ENCODE measurements at regions not wholly inside any gene's neighbourhood (a gene's known extent, or its start where the extent isn't known, plus 50 kb on each side); places are given as distances from the start of the nearest gene placed in this dataset.

DNA sequence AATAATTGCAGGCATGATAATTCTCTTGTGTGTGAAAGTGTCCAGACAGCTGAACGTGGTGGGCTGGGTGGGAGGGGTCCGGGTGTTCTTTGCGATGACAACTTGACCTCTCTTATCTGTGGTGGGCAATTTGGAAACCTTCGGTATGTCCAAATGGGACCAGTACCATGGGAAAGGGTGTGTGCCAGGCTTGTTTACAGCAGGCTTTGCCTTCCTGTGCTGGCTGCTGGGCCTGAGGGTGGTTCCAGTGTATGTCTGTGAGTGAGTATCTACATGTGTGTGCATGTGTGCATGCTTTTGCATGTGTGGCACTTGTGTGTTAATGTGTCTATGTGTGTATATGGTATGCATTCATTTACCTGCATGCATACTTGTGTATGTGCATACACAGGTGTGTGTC lies 166.4 kb downstream of the GADD45G start (continued):
- TF ChIP-seq, protein P1, sequence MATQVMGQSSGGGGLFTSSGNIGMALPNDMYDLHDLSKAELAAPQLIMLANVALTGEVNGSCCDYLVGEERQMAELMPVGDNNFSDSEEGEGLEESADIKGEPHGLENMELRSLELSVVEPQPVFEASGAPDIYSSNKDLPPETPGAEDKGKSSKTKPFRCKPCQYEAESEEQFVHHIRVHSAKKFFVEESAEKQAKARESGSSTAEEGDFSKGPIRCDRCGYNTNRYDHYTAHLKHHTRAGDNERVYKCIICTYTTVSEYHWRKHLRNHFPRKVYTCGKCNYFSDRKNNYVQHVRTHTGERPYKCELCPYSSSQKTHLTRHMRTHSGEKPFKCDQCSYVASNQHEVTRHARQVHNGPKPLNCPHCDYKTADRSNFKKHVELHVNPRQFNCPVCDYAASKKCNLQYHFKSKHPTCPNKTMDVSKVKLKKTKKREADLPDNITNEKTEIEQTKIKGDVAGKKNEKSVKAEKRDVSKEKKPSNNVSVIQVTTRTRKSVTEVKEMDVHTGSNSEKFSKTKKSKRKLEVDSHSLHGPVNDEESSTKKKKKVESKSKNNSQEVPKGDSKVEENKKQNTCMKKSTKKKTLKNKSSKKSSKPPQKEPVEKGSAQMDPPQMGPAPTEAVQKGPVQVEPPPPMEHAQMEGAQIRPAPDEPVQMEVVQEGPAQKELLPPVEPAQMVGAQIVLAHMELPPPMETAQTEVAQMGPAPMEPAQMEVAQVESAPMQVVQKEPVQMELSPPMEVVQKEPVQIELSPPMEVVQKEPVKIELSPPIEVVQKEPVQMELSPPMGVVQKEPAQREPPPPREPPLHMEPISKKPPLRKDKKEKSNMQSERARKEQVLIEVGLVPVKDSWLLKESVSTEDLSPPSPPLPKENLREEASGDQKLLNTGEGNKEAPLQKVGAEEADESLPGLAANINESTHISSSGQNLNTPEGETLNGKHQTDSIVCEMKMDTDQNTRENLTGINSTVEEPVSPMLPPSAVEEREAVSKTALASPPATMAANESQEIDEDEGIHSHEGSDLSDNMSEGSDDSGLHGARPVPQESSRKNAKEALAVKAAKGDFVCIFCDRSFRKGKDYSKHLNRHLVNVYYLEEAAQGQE (IDR thresholded peaks at IDR 0.05; ENCODE audit: low read depth, low read length) = no peak
- TF ChIP-seq YY1 (IDR thresholded peaks at IDR 0.05; ENCODE audit: low read depth) (no peak), SMC3 (IDR thresholded peaks at IDR 0.05; ENCODE audit: low read depth, low read length) (no peak), TCF12 (IDR thresholded peaks at IDR 0.05) (no peak), TEAD4 (IDR thresholded peaks at IDR 0.05; ENCODE audit: borderline replicate concordance, insufficient read depth) (no peak), ELF1 (IDR thresholded peaks at IDR 0.05) (no peak), SIN3A (IDR thresholded peaks at IDR 0.05; ENCODE audit: borderline replicate concordance, low read depth, low read length) (no peak), EP300 (IDR thresholded peaks at IDR 0.05; ENCODE audit: borderline replicate concordance in 1 of 2, low read depth in 1 of 2, low read length in 1 of 2) (no peak), RFX5 (IDR thresholded peaks at IDR 0.05; ENCODE audit: low read length) (no peak), NRF1 (IDR thresholded peaks at IDR 0.05; ENCODE audit: low read depth, low read length) (no peak)
- TF ChIP-seq, protein P2, sequence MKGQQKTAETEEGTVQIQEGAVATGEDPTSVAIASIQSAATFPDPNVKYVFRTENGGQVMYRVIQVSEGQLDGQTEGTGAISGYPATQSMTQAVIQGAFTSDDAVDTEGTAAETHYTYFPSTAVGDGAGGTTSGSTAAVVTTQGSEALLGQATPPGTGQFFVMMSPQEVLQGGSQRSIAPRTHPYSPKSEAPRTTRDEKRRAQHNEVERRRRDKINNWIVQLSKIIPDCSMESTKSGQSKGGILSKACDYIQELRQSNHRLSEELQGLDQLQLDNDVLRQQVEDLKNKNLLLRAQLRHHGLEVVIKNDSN (IDR thresholded peaks at IDR 0.05; ENCODE audit: borderline replicate concordance, low read depth) = no peak

DNA sequence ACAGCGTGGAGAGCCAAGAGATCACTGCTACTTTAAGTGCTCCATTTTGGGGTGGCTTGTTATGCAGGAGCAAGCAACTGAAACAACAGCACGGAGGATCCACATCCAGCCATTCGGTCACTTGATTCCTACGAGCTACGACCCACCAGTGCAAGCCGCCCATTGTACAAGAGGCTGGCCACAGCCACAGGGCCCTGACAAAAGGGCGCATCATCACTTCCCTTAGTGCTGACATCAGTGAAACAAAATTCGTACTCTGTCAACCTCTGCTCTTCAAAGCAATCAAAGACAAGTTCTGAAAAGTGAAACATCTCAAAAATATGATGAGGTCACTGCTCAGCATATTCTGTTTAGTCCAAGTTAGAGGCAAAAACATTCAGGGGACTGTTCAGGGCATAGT lies 168.4 kb downstream of the GADD45G start:
- Histone ChIP-seq H3K4me3 (ENCODE audit: low read depth in 2 of 2, low read length in 1 of 2) (no peak overlapping the region), H3K9me2 (no peaks in the 10 kb centered on the region), H3F3A (replicated peaks; ENCODE audit: insufficient read depth) (no peaks in the 10 kb centered on the region), H3K9ac (no peak overlapping the region), H3K79me2 (ENCODE audit: insufficient read depth) (no peaks in the 10 kb centered on the region), H3K36me3 (replicated peaks in 1 of 2; ENCODE audit: control insufficient read depth in 1 of 2, insufficient read depth in 2 of 2, low read length in 1 of 2) (no peaks in the 10 kb centered on the region), H3K27ac (ENCODE audit: low read depth in 2 of 2, low read length in 1 of 2) (no peak overlapping the region), H3K4me2 (no peak overlapping the region), H2AFZ (ENCODE audit: low read depth) (no peak overlapping the region), H4K20me1 (ENCODE audit: insufficient read depth) (no peaks in the 10 kb centered on the region), H3K4me1 (ENCODE audit: control insufficient read depth in 1 of 2, insufficient read depth in 2 of 2, low read depth in 1 of 2, low read length in 1 of 2) (peaks cover 0 to 27% of the 10 kb centered on the region in 2 experiments; a peak in 1 of 4 replicates), H3K27me3 (ENCODE audit: insufficient read depth) (no peaks in the 10 kb centered on the region), H3K9me3 (no peaks in the 10 kb centered on the region)
- ChIA-PET CTCF (no interaction called here), POLR2A (no interaction called here)
- TF ChIP-seq TEAD4 (IDR thresholded peaks at IDR 0.05; ENCODE audit: borderline replicate concordance, insufficient read depth) (no peak), RAD21 (IDR thresholded peaks at IDR 0.05; ENCODE audit: low read length) (no peak), TCF12 (IDR thresholded peaks at IDR 0.05) (no peak), SIN3A (IDR thresholded peaks at IDR 0.05; ENCODE audit: borderline replicate concordance, low read depth, low read length) (no peak), NRF1 (IDR thresholded peaks at IDR 0.05; ENCODE audit: low read depth, low read length) (no peak), POLR2AphosphoS5 (IDR thresholded peaks at IDR 0.05; ENCODE audit: low read depth, low read length) (no peak), JUND (IDR thresholded peaks at IDR 0.05) (no peak), MEF2A (IDR thresholded peaks at IDR 0.05; ENCODE audit: borderline replicate concordance, low read depth) (no peak), YY1 (IDR thresholded peaks at IDR 0.05; ENCODE audit: low read depth) (no peak), FOXJ3 (CRISPR knock-in tag; IDR thresholded peaks at IDR 0.05) (no peak), FOSL2 (IDR thresholded peaks at IDR 0.05; ENCODE audit: borderline replicate concordance, low read depth) (no peak)
- TF ChIP-seq, protein P1 (IDR thresholded peaks at IDR 0.05; ENCODE audit: low read depth, low read length) = no peak
- TF ChIP-seq, protein P3, sequence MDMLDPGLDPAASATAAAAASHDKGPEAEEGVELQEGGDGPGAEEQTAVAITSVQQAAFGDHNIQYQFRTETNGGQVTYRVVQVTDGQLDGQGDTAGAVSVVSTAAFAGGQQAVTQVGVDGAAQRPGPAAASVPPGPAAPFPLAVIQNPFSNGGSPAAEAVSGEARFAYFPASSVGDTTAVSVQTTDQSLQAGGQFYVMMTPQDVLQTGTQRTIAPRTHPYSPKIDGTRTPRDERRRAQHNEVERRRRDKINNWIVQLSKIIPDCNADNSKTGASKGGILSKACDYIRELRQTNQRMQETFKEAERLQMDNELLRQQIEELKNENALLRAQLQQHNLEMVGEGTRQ (IDR thresholded peaks at IDR 0.05; ENCODE audit: borderline replicate concordance, low read depth, low read length) = no peak
- TF ChIP-seq, protein P4, sequence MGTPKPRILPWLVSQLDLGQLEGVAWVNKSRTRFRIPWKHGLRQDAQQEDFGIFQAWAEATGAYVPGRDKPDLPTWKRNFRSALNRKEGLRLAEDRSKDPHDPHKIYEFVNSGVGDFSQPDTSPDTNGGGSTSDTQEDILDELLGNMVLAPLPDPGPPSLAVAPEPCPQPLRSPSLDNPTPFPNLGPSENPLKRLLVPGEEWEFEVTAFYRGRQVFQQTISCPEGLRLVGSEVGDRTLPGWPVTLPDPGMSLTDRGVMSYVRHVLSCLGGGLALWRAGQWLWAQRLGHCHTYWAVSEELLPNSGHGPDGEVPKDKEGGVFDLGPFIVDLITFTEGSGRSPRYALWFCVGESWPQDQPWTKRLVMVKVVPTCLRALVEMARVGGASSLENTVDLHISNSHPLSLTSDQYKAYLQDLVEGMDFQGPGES (IDR thresholded peaks at IDR 0.05; ENCODE audit: low read depth, low read length) = no peak
- no peak for DNase-seq
- WGBS (ENCODE audit: low lambda C conversion rate) = 51% methylated on average over 6 of the region's 8 CpGs

Data from SK-N-SH (cell line).